LNCAP (cell line): ENCODE measurements at regions not wholly inside any gene's neighbourhood (a gene's known extent, or its start where the extent isn't known, plus 50 kb on each side); places are given as distances from the start of the nearest gene placed in this dataset.

Source experiments
- TF ChIP-seq, protein P1 (sequence below): fragments of 450-650 bp; IDR thresholded peaks from 2 replicates; pipeline ENCODE4 v1.5.1; 2017; ENCODE audit warnings: mild to moderate bottlenecking

DNA sequence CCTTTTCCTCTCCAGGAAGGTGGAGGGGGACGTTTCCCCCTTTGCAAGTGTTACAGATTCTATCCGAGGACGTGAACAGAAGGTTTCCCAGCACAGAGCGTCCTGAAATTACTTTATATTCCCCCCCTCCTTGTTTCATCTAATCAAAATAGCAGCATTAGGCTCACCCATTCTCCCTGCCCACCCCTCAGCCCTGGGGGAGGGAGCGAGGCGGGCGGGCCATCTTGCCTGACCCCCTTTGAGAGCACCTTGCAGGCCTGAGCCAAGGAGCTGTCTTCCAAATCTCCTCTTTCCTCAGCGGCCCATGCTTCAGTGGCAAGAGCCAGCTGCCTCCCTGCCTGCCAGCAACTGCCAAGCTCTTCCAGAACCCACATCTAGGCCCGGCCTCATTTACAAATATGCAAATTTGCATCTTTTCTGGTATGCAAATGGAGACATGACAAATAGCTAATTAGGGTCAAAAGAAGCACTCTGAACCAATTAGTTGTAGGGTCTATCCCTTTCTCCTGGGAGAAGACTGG lies 69.1 kb upstream of the POU3F1 start:
- TF ChIP-seq, protein P1, sequence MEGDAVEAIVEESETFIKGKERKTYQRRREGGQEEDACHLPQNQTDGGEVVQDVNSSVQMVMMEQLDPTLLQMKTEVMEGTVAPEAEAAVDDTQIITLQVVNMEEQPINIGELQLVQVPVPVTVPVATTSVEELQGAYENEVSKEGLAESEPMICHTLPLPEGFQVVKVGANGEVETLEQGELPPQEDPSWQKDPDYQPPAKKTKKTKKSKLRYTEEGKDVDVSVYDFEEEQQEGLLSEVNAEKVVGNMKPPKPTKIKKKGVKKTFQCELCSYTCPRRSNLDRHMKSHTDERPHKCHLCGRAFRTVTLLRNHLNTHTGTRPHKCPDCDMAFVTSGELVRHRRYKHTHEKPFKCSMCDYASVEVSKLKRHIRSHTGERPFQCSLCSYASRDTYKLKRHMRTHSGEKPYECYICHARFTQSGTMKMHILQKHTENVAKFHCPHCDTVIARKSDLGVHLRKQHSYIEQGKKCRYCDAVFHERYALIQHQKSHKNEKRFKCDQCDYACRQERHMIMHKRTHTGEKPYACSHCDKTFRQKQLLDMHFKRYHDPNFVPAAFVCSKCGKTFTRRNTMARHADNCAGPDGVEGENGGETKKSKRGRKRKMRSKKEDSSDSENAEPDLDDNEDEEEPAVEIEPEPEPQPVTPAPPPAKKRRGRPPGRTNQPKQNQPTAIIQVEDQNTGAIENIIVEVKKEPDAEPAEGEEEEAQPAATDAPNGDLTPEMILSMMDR, result no peak

DNA sequence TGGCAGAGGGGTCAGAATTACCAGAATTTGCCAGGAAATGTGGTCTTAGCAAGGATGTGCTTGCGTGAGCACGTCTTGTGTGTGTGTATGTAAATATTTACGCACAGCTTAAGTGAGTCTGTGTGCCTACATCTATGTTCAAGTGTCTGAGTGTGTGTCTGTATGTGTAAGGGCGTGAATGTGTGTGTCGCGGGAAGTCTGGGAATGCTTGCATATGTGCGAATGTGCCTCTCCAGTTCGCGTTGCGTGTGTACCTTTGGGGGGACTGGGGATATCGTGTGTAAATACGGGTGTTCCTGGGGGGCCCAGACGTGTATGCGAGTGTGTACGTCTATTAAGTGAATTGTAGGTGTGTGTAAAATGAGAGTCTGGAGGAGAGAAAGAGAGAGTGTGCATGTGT lies 68.6 kb upstream of the POU3F1 start:
- TF ChIP-seq, protein P1, result no peak

DNA sequence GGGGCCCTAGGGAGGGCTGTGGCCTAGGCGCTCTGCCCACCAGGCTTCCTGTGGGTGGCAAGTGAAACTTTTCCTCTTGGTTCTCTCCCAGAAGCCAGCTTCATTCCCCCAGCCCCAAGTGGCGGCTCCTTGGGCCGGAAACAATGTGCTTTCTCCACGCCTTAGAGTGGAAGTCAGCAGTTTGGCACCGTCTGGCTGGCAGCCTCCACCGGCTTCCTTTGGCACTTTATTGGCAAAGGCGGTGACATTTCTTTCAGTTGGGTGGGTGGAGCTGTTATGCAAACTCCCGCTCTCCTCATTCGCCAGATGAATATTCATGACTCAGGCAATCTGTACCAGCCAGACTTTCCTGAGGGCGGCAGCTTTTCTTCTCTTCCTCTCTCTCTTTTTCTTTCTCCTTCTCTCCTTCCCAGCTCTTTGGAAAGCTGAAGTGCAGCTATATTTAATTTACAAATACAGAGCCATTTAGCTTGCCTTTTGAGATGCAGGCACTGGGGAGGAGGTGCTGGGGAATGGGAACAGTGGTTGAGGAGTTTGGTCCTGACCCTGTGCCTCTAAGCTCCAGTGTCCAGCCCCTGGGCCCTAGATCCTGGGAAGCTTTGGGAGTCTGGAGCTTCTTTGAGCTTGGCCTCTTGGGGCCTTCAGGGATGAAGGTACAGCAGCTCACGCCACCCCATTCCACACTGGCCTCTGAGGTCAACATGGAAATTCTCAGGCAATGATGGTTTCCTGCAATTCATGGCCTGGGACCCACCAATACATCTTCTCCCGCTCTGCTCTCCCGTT lies 67.8 kb upstream of the POU3F1 start:
- TF ChIP-seq, protein P1, result no peak

DNA sequence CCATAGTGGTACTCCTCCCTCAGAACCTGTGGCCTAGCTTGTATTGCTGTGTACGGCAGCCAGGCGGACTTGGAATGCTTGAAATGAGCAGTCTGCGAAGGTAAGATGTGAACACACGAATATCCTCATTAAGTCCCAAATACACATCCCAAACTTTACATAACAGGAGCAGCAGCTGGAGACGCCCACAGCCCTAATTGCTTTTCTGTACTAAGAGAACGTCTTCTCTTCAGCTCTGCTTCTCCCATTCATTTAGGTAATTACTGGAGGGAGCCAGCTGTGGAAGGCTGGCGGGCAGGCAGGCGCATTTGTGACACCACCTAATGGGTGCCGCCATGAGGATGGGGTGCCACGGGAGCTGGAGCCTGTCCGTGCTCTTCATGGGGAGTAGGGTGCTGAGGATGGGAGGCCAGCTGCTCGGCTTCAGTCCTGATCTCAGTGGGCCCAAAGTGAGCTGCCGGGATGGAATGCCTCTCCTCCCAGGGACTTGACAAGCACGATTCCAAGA lies 66.6 kb upstream of the POU3F1 start:
- TF ChIP-seq, protein P1, result no peak

DNA sequence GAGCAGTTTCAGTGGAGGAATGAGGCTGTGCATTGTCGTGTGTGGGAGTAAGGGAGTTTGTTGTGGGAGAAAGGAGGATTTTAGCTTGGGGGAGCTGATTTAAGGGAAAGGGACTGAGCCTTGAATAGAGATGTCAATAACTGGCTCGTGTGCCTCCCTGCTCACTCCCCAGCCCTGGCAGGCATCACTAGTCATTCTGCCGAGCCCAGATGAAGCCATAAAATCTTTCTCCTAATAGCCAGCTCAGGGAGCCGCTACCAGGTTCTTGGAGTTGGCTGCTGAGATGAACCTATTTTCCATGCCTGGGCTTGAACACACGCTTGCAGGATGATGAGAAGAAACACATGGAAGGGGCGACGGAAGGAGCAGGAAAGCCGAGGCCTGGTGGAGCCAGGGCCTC lies 65.0 kb upstream of the POU3F1 start:
- TF ChIP-seq, protein P1, result no peak

DNA sequence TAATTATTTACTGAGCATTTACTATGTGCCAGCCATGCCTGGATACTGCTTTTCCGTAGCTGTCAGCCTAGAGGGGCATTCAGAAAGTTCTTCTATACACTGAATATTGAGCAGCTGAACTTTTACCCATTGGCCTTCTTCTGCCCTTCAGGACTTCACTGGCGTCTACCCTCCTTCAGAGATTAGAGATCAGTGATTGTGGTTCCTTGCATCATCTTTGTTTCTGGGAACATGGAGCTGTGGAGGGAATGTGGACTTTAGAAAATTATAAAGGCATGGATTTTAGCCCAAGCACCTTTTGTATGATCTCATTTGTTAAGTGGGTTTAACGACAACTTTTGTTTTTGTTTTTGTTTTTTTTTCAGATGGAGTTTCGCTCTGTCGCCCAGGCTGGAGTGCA lies 58.7 kb upstream of the POU3F1 start:
- TF ChIP-seq, protein P1, result no peak

DNA sequence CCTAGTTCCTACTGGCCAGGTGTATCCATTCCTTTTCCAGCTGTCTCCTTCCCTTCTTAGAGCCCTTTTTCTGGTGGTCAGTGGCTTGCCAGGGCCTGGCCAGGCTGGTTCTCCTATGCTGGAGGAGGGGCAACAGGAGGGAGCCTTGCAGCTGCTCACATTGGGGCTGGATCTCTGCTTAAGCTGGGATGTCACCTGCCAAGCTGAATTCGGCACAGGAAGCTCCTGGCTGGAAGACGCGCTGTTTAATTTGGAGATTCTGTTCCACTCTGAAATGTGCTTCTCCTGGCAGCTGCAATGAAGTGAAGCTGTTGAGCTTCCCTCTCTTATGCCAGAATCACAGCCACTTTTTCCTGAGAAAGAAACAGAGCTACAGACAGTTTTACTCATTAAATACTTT lies 56.0 kb upstream of the POU3F1 start:
- TF ChIP-seq, protein P1, result no peak
